VCaP (cell line): ENCODE measurements at regions not wholly inside any gene's neighbourhood (a gene's known extent, or its start where the extent isn't known, plus 50 kb on each side); places are given as distances from the start of the nearest gene placed in this dataset.
A peak's percentile ranks its signal among the peaks of the same experiment; 100 is the strongest.

ENCODE experiments used
- H3K27ac ChIP-seq: fragments of 450-650 bp; 2 replicates; pipeline ENCODE4 v1.5.1; 2017
- TF ChIP-seq, protein P1 (sequence below): fragments of 450-650 bp; conservative IDR thresholded peaks from 2 replicates; pipeline ENCODE4 v1.5.1; 2017; ENCODE audit warnings: mild to moderate bottlenecking, moderate library complexity

- H3K27ac ChIP-seq = peak overlapping the region; percentile 73
- TF ChIP-seq, protein P1, sequence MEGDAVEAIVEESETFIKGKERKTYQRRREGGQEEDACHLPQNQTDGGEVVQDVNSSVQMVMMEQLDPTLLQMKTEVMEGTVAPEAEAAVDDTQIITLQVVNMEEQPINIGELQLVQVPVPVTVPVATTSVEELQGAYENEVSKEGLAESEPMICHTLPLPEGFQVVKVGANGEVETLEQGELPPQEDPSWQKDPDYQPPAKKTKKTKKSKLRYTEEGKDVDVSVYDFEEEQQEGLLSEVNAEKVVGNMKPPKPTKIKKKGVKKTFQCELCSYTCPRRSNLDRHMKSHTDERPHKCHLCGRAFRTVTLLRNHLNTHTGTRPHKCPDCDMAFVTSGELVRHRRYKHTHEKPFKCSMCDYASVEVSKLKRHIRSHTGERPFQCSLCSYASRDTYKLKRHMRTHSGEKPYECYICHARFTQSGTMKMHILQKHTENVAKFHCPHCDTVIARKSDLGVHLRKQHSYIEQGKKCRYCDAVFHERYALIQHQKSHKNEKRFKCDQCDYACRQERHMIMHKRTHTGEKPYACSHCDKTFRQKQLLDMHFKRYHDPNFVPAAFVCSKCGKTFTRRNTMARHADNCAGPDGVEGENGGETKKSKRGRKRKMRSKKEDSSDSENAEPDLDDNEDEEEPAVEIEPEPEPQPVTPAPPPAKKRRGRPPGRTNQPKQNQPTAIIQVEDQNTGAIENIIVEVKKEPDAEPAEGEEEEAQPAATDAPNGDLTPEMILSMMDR = no peak
These were observed 50.8 kb upstream of the POFUT2 start for GRCh38 chr21:45338311-45339017.

- H3K27ac ChIP-seq = peak overlapping the region; percentile 73
- TF ChIP-seq, protein P1 = no peak
These were observed 52.0 kb upstream of the POFUT2 start for GRCh38 chr21:45339421-45340402.

- peak overlapping the region; percentile 61; the same call in 1 of the 2 replicates for H3K27ac ChIP-seq
- TF ChIP-seq, protein P1 = no peak
These were observed 52.8 kb upstream of the POFUT2 start for GRCh38 chr21:45340515-45340914.

- TF ChIP-seq, protein P1 = no peak
- H3K27ac ChIP-seq = peak overlapping the region; percentile 61
These were observed 53.6 kb upstream of the POFUT2 start for GRCh38 chr21:45341261-45341660.

DNA sequence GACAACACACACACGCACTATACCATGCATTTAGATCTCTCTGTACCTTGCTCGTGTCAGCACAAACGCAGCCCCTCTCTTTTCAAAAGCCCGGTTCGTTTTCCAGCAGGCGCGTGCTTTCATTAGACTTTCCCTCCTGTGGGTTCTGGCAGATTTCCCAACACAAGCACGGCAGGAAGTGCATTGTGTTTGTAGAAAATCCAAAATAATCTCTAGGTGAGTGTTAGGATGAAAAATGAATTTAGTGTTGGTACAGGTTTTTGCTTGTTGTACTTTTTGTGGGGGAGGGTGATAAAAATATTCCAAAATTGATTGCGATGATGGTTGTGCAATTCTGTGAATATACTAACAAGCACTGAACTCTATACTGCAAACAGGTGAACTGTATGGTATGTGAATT lies 54.1 kb upstream of the POFUT2 start:
- TF ChIP-seq, protein P1 = no peak
- H3K27ac ChIP-seq = peak overlapping the region; percentile 61

- TF ChIP-seq, protein P1 = no peak
- H3K27ac ChIP-seq = no peak overlapping the region
These were observed 56.2 kb upstream of the POFUT2 start for GRCh38 chr21:45343891-45344290.

GRCh38 chr21:45344576-45344975 lies 56.9 kb upstream of the POFUT2 start:
- H3K27ac ChIP-seq = no peak overlapping the region
- TF ChIP-seq, protein P1 = no peak
